GM12878 (cell line): ENCODE measurements at regions not wholly inside any gene's neighbourhood (a gene's known extent, or its start where the extent isn't known, plus 50 kb on each side); places are given as distances from the start of the nearest gene placed in this dataset.

Source experiments
- ATAC-seq: fragments of 200-7000 bp; cut with Tn5 transposase; 3 replicates; pipeline ENCODE4 v1.9.1; 2020; ENCODE audit warnings: mild to moderate bottlenecking, moderate library complexity
- BruUV-seq: library from RNA; stranded (reverse); fragments of 400-500 nt; replicated peaks from 2 replicates; lab custom pipeline; 2021; lab: Mats Ljungman, UMichigan
- CTCF ChIA-PET: fragments of 300-600 bp; sonication (Branson Sonifier 250); formaldehyde crosslinking; extraction: SDS; loops from one replicate; lab custom pipeline; 2021; ENCODE audit warnings: inconsistent platforms; lab: Yijun Ruan, JAX
- POLR2A ChIA-PET: fragments of 350-600 bp; formaldehyde crosslinking; extraction: SDS; loops from one replicate; lab custom pipeline; 2021; ENCODE audit warnings: inconsistent platforms; lab: Charles Lee
- RAD21 ChIA-PET: fragments of 300-600 bp; sonication (Branson Sonifier 250); formaldehyde crosslinking; loops from one replicate; lab custom pipeline; 2023; ENCODE audit warnings: antibody characterized with exemption; ENCODE audit not compliant: unreplicated experiment; lab: Charles Lee
- SMC1A ChIA-PET: fragments of 300-600 bp; sonication (Branson Sonifier 250); formaldehyde crosslinking; loops from one replicate; lab custom pipeline; 2023; ENCODE audit not compliant: unreplicated experiment, uncharacterized antibody; lab: Charles Lee
- DNase-seq: peaks from one replicate; pipeline ENCODE4 v3.0.0-alpha.2; 2011; ENCODE audit warnings: low read depth, low spot score
- FAIRE-seq: peaks from 3 replicates; lab custom pipeline; 2011; peaks lifted over from hg19 to GRCh38; lab: Jason Lieb, UNC
- H2AFZ ChIP-seq: 2 replicates; pipeline ENCODE4 v1.6.0; 2011; ENCODE audit warnings: low read depth, low read length, control low read depth; ENCODE audit not compliant: control insufficient read depth
- H3K27ac ChIP-seq: 2 replicates; pipeline ENCODE4 v1.5.1; 2011; ENCODE audit warnings: control low read depth; ENCODE audit not compliant: control insufficient read depth, insufficient read depth
- H3K27me3 ChIP-seq, 2 experiments: replicated peaks in 1 of 2; 2 replicates each; pipeline versions ENCODE4 v1.6.0 to v1.6.1; 2011; ENCODE audit warnings: low read length in 1 of 2; ENCODE audit not compliant: control insufficient read depth in 2 of 2, insufficient read depth in 2 of 2
- H3K36me3 ChIP-seq, 2 experiments: 2 replicates each; pipeline ENCODE4 v1.5.1; 2011; ENCODE audit warnings: low read length in 1 of 2; ENCODE audit not compliant: control insufficient read depth in 2 of 2, insufficient read depth in 2 of 2
- H3K4me1 ChIP-seq: 2 replicates; pipeline ENCODE4 v1.6.1; 2011; ENCODE audit warnings: mild to moderate bottlenecking, low read length, moderate library complexity, mixed read lengths; ENCODE audit not compliant: control insufficient read depth, insufficient read depth
- H3K4me2 ChIP-seq: 2 replicates; pipeline ENCODE4 v1.6.0; 2011; ENCODE audit warnings: control low read depth; ENCODE audit not compliant: control insufficient read depth, insufficient read depth
- H3K4me3 ChIP-seq: fragments of 200-600 bp; sonication (generic); 2 replicates; pipeline ENCODE4 v1.5.1; 2016
- H3K79me2 ChIP-seq: 2 replicates; pipeline ENCODE4 v1.6.0; 2011; ENCODE audit warnings: low read length; ENCODE audit not compliant: control insufficient read depth, insufficient read depth
- H3K9ac ChIP-seq: 2 replicates; pipeline ENCODE4 v1.8.0; 2011; ENCODE audit warnings: low read length, control low read depth, mixed read lengths; ENCODE audit not compliant: control insufficient read depth, insufficient read depth
- H3K9me3 ChIP-seq: replicated peaks from 3 replicates; pipeline ENCODE4 v1.5.1; 2011; ENCODE audit warnings: mild to moderate bottlenecking, low read length; ENCODE audit not compliant: control insufficient read depth, insufficient read depth
- H4K20me1 ChIP-seq: 2 replicates; pipeline ENCODE4 v1.6.0; 2011; ENCODE audit not compliant: control insufficient read depth, insufficient read depth
- ATF3 ChIP-seq: IDR thresholded peaks from 2 replicates; pipeline ENCODE4 v1.6.1; 2011; ENCODE audit warnings: low read depth, mild to moderate bottlenecking, low read length, moderate library complexity, borderline replicate concordance; ENCODE audit errors: extremely low read depth
- ATF7 ChIP-seq: fragments of 450-650 bp; IDR thresholded peaks from 2 replicates; pipeline ENCODE4 v1.6.1; 2016; ENCODE audit warnings: low read depth, mild to moderate bottlenecking
- FOXM1 ChIP-seq: IDR thresholded peaks from 2 replicates; pipeline ENCODE4 v1.6.1; 2012; ENCODE audit warnings: low read depth, mild to moderate bottlenecking, inconsistent platforms, low read length, moderate library complexity
- HDGF ChIP-seq: fragments of 450-650 bp; IDR thresholded peaks from 2 replicates; pipeline ENCODE4 v1.6.1; 2016; ENCODE audit warnings: antibody characterized with exemption
- IRF3 ChIP-seq: fragments of 450-650 bp; IDR thresholded peaks from 2 replicates; pipeline ENCODE4 v1.6.1; 2014; ENCODE audit warnings: mild to moderate bottlenecking
- IRF5 ChIP-seq: fragments of 450-650 bp; IDR thresholded peaks from 2 replicates; pipeline ENCODE4 v1.6.1; 2017; ENCODE audit warnings: borderline replicate concordance
- JUND ChIP-seq: IDR thresholded peaks from 2 replicates; pipeline ENCODE4 v1.6.1; 2012; ENCODE audit warnings: low read depth, mild to moderate bottlenecking, low read length, improper control_type of control experiment, moderate library complexity
- KLF5 ChIP-seq: fragments of 450-650 bp; IDR thresholded peaks from 2 replicates; pipeline ENCODE4 v1.6.1; 2014; ENCODE audit warnings: mild to moderate bottlenecking; ENCODE audit not compliant: partially characterized antibody
- MYB ChIP-seq: fragments of 150-350 bp; IDR thresholded peaks from 2 replicates; pipeline ENCODE4 v1.6.1; 2014; ENCODE audit warnings: mild to moderate bottlenecking, low read depth, low read length, borderline replicate concordance
- NFXL1 ChIP-seq: fragments of 450-650 bp; IDR thresholded peaks from 2 replicates; pipeline ENCODE4 v1.6.1; 2017; ENCODE audit warnings: antibody characterized with exemption, mild to moderate bottlenecking, borderline replicate concordance
- NR2C2 ChIP-seq: IDR thresholded peaks from 2 replicates; pipeline ENCODE4 v1.6.1; 2011; ENCODE audit warnings: borderline replicate concordance, low read depth; ENCODE audit not compliant: control insufficient read depth, insufficient read length
- PML ChIP-seq: IDR thresholded peaks from 2 replicates; pipeline ENCODE4 v1.6.1; 2012; ENCODE audit warnings: low read length, inconsistent platforms
- RELA ChIP-seq: fragments of 450-650 bp; IDR thresholded peaks from 2 replicates; pipeline ENCODE4 v1.8.0; 2014; ENCODE audit warnings: borderline replicate concordance; ENCODE audit not compliant: partially characterized antibody
- SMARCA5 ChIP-seq: fragments of 450-650 bp; IDR thresholded peaks from 2 replicates; pipeline ENCODE4 v1.6.1; 2017; ENCODE audit warnings: mild to moderate bottlenecking
- SREBF2 ChIP-seq: IDR thresholded peaks from 2 replicates; pipeline ENCODE4 v1.6.1; 2012; ENCODE audit warnings: mild to moderate bottlenecking, low read length
- STAT3 ChIP-seq: IDR thresholded peaks from 2 replicates; pipeline ENCODE4 v1.6.1; 2011; ENCODE audit warnings: low read depth, low read length, improper control_type of control experiment
- WRNIP1 ChIP-seq: IDR thresholded peaks from 2 replicates; pipeline ENCODE4 v1.6.1; 2011; ENCODE audit warnings: low read depth, low read length, improper control_type of control experiment, borderline replicate concordance
- ZNF622 ChIP-seq: fragments of 450-650 bp; IDR thresholded peaks from 2 replicates; pipeline ENCODE4 v1.6.1; 2017; ENCODE audit warnings: mild to moderate bottlenecking, inconsistent platforms
- WGBS: methylation state at CpG from one replicate; pipeline ENCODE4 v1.1.6; 2016; ENCODE audit warnings: low lambda C conversion rate; ENCODE audit not compliant: insufficient replicate concordance, insufficient coverage; ENCODE audit errors: missing lambda C conversion rate; 5-methylcytosine and 5-hydroxymethylcytosine counted together
- in situ Hi-C: fragments of 300-500 bp; cut with MboI; formaldehyde crosslinking; loops from 9 replicates; pipeline ENCODE4 v1.14.3; 2018; ENCODE audit warnings: mixed read lengths
- intact Hi-C: fragments of 100-400 bp; cut with micrococcal nuclease; formaldehyde crosslinking; loops from one replicate; pipeline ENCODE4 v1.14.2; 2022; ENCODE audit not compliant: unreplicated experiment
- TF ChIP-seq, protein P1 (sequence below): IDR thresholded peaks from 2 replicates; pipeline ENCODE4 v1.6.1; 2012; ENCODE audit warnings: low read length, inconsistent platforms
- TF ChIP-seq, protein P2 (sequence below): fragments of 450-650 bp; IDR thresholded peaks from 2 replicates; pipeline ENCODE4 v1.6.1; 2017; ENCODE audit warnings: antibody characterized with exemption, mild to moderate bottlenecking, moderate library complexity

- TF ChIP-seq MYB (no peak), ATF7 (no peak), HDGF (no peak), JUND (no peak), PML (no peak), NFXL1 (no peak), ZNF622 (no peak), WRNIP1 (no peak), FOXM1 (no peak), ATF3 (no peak), SREBF2 (no peak), STAT3 (no peak), IRF5 (no peak), KLF5 (no peak), IRF3 (no peak), RELA (no peak), SMARCA5 (no peak), NR2C2 (no peak)
- TF ChIP-seq, protein P1, sequence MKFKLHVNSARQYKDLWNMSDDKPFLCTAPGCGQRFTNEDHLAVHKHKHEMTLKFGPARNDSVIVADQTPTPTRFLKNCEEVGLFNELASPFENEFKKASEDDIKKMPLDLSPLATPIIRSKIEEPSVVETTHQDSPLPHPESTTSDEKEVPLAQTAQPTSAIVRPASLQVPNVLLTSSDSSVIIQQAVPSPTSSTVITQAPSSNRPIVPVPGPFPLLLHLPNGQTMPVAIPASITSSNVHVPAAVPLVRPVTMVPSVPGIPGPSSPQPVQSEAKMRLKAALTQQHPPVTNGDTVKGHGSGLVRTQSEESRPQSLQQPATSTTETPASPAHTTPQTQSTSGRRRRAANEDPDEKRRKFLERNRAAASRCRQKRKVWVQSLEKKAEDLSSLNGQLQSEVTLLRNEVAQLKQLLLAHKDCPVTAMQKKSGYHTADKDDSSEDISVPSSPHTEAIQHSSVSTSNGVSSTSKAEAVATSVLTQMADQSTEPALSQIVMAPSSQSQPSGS: no peak
- TF ChIP-seq, protein P2, sequence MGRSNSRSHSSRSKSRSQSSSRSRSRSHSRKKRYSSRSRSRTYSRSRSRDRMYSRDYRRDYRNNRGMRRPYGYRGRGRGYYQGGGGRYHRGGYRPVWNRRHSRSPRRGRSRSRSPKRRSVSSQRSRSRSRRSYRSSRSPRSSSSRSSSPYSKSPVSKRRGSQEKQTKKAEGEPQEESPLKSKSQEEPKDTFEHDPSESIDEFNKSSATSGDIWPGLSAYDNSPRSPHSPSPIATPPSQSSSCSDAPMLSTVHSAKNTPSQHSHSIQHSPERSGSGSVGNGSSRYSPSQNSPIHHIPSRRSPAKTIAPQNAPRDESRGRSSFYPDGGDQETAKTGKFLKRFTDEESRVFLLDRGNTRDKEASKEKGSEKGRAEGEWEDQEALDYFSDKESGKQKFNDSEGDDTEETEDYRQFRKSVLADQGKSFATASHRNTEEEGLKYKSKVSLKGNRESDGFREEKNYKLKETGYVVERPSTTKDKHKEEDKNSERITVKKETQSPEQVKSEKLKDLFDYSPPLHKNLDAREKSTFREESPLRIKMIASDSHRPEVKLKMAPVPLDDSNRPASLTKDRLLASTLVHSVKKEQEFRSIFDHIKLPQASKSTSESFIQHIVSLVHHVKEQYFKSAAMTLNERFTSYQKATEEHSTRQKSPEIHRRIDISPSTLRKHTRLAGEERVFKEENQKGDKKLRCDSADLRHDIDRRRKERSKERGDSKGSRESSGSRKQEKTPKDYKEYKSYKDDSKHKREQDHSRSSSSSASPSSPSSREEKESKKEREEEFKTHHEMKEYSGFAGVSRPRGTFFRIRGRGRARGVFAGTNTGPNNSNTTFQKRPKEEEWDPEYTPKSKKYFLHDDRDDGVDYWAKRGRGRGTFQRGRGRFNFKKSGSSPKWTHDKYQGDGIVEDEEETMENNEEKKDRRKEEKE: no peak
- no peak for FAIRE-seq
- no TSS peak for BruUV-seq
- intact Hi-C loops: loop anchor here (5.0 kb wide), 1 partner anchor 57 kb away; no protein-coding TSS in a partner anchor
- CTCF ChIA-PET: interaction anchor here (2.7 kb wide), 1 partner anchor 7 kb away, joined by 7 read pairs; no protein-coding TSS in a partner anchor
- Histone ChIP-seq H3K79me2 (no peaks in the 10 kb centered on the region), H3K4me2 (no peak overlapping the region), H4K20me1 (no peaks in the 10 kb centered on the region), H2AFZ (no peak overlapping the region), H3K4me3 (no peak overlapping the region), H3K27ac (no peak overlapping the region), H3K36me3 (no peaks in the 10 kb centered on the region), H3K9ac (no peak overlapping the region), H3K9me3 (no peaks in the 10 kb centered on the region; the same call in 2 of the 3 replicates), H3K4me1 (no peaks in the 10 kb centered on the region), H3K27me3 (no peaks in the 10 kb centered on the region)
- in situ Hi-C loops: no loop called here
- DNase-seq: no peak
- RAD21 ChIA-PET: no interaction called here
- ATAC-seq: no peak
- SMC1A ChIA-PET: interaction anchor here (0.7 to 1.3 kb wide), 3 partner anchors 18 to 57 kb away, joined by 3 to 6 read pairs (median 3); no protein-coding TSS in a partner anchor
- WGBS: 0% methylated on average over 1 of the region's 1 CpG
- POLR2A ChIA-PET: no interaction called here
Measured at GRCh38 chr11:13109616-13110015, 100.5 kb downstream of the RASSF10 start.
